Activated naive CD4-positive, alpha-beta T cell treated with anti-CD3 and anti-CD28 coated beads, Interleukin-2, amount 50 U/mL, for 24 hours (primary cell): ENCODE measurements at regions not wholly inside any gene's neighbourhood (a gene's known extent, or its start where the extent isn't known, plus 50 kb on each side); places are given as distances from the start of the nearest gene placed in this dataset.
A peak's percentile ranks its signal among the peaks of the same experiment; 100 is the strongest.

Source experiments
- H3K27ac Mint-ChIP-seq: one replicate; pipeline ENCODE4 v1.8.0; 2021; ENCODE audit warnings: mild to moderate bottlenecking, mixed read lengths
- H3K27me3 Mint-ChIP-seq: one replicate; pipeline ENCODE4 v1.8.0; 2021; ENCODE audit warnings: mixed read lengths
- H3K36me3 Mint-ChIP-seq: one replicate; pipeline ENCODE4 v1.8.0; 2021; ENCODE audit warnings: mixed read lengths
- H3K4me1 Mint-ChIP-seq: one replicate; pipeline ENCODE4 v1.8.0; 2021; ENCODE audit warnings: mixed read lengths
- H3K4me3 Mint-ChIP-seq: one replicate; pipeline ENCODE4 v1.8.0; 2021; ENCODE audit warnings: mild to moderate bottlenecking, mixed read lengths
- H3K9me3 Mint-ChIP-seq: one replicate; pipeline ENCODE4 v1.8.0; 2021; ENCODE audit warnings: mixed read lengths

- peaks cover 8% of the 10 kb centered on the region for H3K27me3 Mint-ChIP-seq
- H3K4me1 Mint-ChIP-seq = no peaks in the 10 kb centered on the region
- no peak overlapping the region for H3K27ac Mint-ChIP-seq
- no peak overlapping the region for H3K4me3 Mint-ChIP-seq
- H3K9me3 Mint-ChIP-seq = peaks cover 10% of the 10 kb centered on the region
- H3K36me3 Mint-ChIP-seq = no peaks in the 10 kb centered on the region
Observed at GRCh38 chr1:59163268-59164092, 133.4 kb upstream of the FGGY start.

GRCh38 chr1:59164371-59164770, 132.5 kb upstream of the FGGY start:
- H3K27ac Mint-ChIP-seq = no peak overlapping the region
- H3K9me3 Mint-ChIP-seq = peaks cover 5% of the 10 kb centered on the region
- H3K4me3 Mint-ChIP-seq = no peak overlapping the region
- no peaks in the 10 kb centered on the region for H3K36me3 Mint-ChIP-seq
- H3K27me3 Mint-ChIP-seq = peaks cover 8% of the 10 kb centered on the region
- H3K4me1 Mint-ChIP-seq = no peaks in the 10 kb centered on the region

- Mint-ChIP-seq H3K27ac (peak overlapping the region; percentile 0), H3K9me3 (peaks cover 5% of the 10 kb centered on the region), H3K4me3 (no peak overlapping the region), H3K36me3 (no peaks in the 10 kb centered on the region), H3K4me1 (no peaks in the 10 kb centered on the region), H3K27me3 (peaks cover 8% of the 10 kb centered on the region)
Observed at GRCh38 chr1:59165353-59165752, 131.5 kb upstream of the FGGY start.

- Mint-ChIP-seq H3K9me3 (peaks cover 5% of the 10 kb centered on the region), H3K4me1 (no peaks in the 10 kb centered on the region), H3K36me3 (no peaks in the 10 kb centered on the region), H3K27me3 (peaks cover 8% of the 10 kb centered on the region), H3K27ac (no peak overlapping the region), H3K4me3 (no peak overlapping the region)
Observed at GRCh38 chr1:59169703-59170102, 127.2 kb upstream of the FGGY start.

- Mint-ChIP-seq H3K9me3 (peaks cover 5% of the 10 kb centered on the region), H3K36me3 (no peaks in the 10 kb centered on the region), H3K27me3 (peaks cover 6% of the 10 kb centered on the region), H3K4me3 (no peak overlapping the region), H3K4me1 (no peaks in the 10 kb centered on the region), H3K27ac (no peak overlapping the region)
Observed at GRCh38 chr1:59170659-59171058, 126.2 kb upstream of the FGGY start.

- H3K27ac Mint-ChIP-seq = no peak overlapping the region
- H3K9me3 Mint-ChIP-seq = peaks cover 5% of the 10 kb centered on the region
- no peaks in the 10 kb centered on the region for H3K4me1 Mint-ChIP-seq
Observed at GRCh38 chr1:59171788-59172187, 125.1 kb upstream of the FGGY start.

GRCh38 chr1:59172693-59173092, 124.2 kb upstream of the FGGY start:
- H3K4me3 Mint-ChIP-seq = no peak overlapping the region
- no peaks in the 10 kb centered on the region for H3K27me3 Mint-ChIP-seq
- H3K4me1 Mint-ChIP-seq = no peaks in the 10 kb centered on the region
- no peaks in the 10 kb centered on the region for H3K9me3 Mint-ChIP-seq
- no peak overlapping the region for H3K27ac Mint-ChIP-seq
- no peaks in the 10 kb centered on the region for H3K36me3 Mint-ChIP-seq

More at GRCh38 chr1:59171788-59172187, 125.1 kb upstream of the FGGY start:
- H3K27me3 Mint-ChIP-seq = peaks cover under 1% of the 10 kb centered on the region
- no peak overlapping the region for H3K4me3 Mint-ChIP-seq
- H3K36me3 Mint-ChIP-seq = no peaks in the 10 kb centered on the region

- H3K9me3 Mint-ChIP-seq = no peaks in the 10 kb centered on the region
- no peaks in the 10 kb centered on the region for H3K36me3 Mint-ChIP-seq
- H3K4me1 Mint-ChIP-seq = no peaks in the 10 kb centered on the region
- no peak overlapping the region for H3K4me3 Mint-ChIP-seq
- H3K27ac Mint-ChIP-seq = no peak overlapping the region
- H3K27me3 Mint-ChIP-seq = no peaks in the 10 kb centered on the region
Observed at GRCh38 chr1:59173721-59174120, 123.2 kb upstream of the FGGY start.

- no peak overlapping the region for H3K4me3 Mint-ChIP-seq
- H3K36me3 Mint-ChIP-seq = no peaks in the 10 kb centered on the region
- H3K27ac Mint-ChIP-seq = no peak overlapping the region
- H3K4me1 Mint-ChIP-seq = no peaks in the 10 kb centered on the region
- H3K9me3 Mint-ChIP-seq = no peaks in the 10 kb centered on the region
- no peaks in the 10 kb centered on the region for H3K27me3 Mint-ChIP-seq
Observed at GRCh38 chr1:59176471-59176870, 120.4 kb upstream of the FGGY start.

GRCh38 chr1:59177756-59178155, 119.1 kb upstream of the FGGY start:
- Mint-ChIP-seq H3K27ac (no peak overlapping the region), H3K4me3 (no peak overlapping the region), H3K27me3 (no peaks in the 10 kb centered on the region), H3K36me3 (no peaks in the 10 kb centered on the region), H3K9me3 (no peaks in the 10 kb centered on the region), H3K4me1 (no peaks in the 10 kb centered on the region)

GRCh38 chr1:59178339-59179187, 118.3 kb upstream of the FGGY start:
- H3K27me3 Mint-ChIP-seq = no peaks in the 10 kb centered on the region
- no peak overlapping the region for H3K27ac Mint-ChIP-seq
- no peak overlapping the region for H3K4me3 Mint-ChIP-seq
- H3K9me3 Mint-ChIP-seq = no peaks in the 10 kb centered on the region
- no peaks in the 10 kb centered on the region for H3K4me1 Mint-ChIP-seq
- no peaks in the 10 kb centered on the region for H3K36me3 Mint-ChIP-seq

- H3K4me1 Mint-ChIP-seq = no peaks in the 10 kb centered on the region
- H3K9me3 Mint-ChIP-seq = no peaks in the 10 kb centered on the region
- H3K4me3 Mint-ChIP-seq = no peak overlapping the region
- H3K27me3 Mint-ChIP-seq = no peaks in the 10 kb centered on the region
- no peak overlapping the region for H3K27ac Mint-ChIP-seq
- no peaks in the 10 kb centered on the region for H3K36me3 Mint-ChIP-seq
Observed at GRCh38 chr1:59179673-59180072, 117.2 kb upstream of the FGGY start.

GRCh38 chr1:59180735-59181134, 116.2 kb upstream of the FGGY start:
- no peaks in the 10 kb centered on the region for H3K27me3 Mint-ChIP-seq
- no peaks in the 10 kb centered on the region for H3K9me3 Mint-ChIP-seq
- no peak overlapping the region for H3K27ac Mint-ChIP-seq
- no peaks in the 10 kb centered on the region for H3K4me1 Mint-ChIP-seq
- H3K4me3 Mint-ChIP-seq = no peak overlapping the region
- no peaks in the 10 kb centered on the region for H3K36me3 Mint-ChIP-seq

GRCh38 chr1:59183749-59184317, 113.1 kb upstream of the FGGY start:
- no peaks in the 10 kb centered on the region for H3K4me1 Mint-ChIP-seq
- no peak overlapping the region for H3K4me3 Mint-ChIP-seq
- no peaks in the 10 kb centered on the region for H3K36me3 Mint-ChIP-seq
- H3K27ac Mint-ChIP-seq = no peak overlapping the region
- no peaks in the 10 kb centered on the region for H3K9me3 Mint-ChIP-seq
- H3K27me3 Mint-ChIP-seq = no peaks in the 10 kb centered on the region

GRCh38 chr1:59184365-59184905, 112.5 kb upstream of the FGGY start:
- Mint-ChIP-seq H3K36me3 (no peaks in the 10 kb centered on the region), H3K4me3 (no peak overlapping the region), H3K4me1 (no peaks in the 10 kb centered on the region), H3K9me3 (no peaks in the 10 kb centered on the region), H3K27me3 (no peaks in the 10 kb centered on the region), H3K27ac (no peak overlapping the region)
